ENCODE measurements at regions not wholly inside any gene's neighbourhood (a gene's known extent, or its start where the extent isn't known, plus 50 kb on each side); places are given as distances from the start of the nearest gene placed in this dataset.

DNA sequence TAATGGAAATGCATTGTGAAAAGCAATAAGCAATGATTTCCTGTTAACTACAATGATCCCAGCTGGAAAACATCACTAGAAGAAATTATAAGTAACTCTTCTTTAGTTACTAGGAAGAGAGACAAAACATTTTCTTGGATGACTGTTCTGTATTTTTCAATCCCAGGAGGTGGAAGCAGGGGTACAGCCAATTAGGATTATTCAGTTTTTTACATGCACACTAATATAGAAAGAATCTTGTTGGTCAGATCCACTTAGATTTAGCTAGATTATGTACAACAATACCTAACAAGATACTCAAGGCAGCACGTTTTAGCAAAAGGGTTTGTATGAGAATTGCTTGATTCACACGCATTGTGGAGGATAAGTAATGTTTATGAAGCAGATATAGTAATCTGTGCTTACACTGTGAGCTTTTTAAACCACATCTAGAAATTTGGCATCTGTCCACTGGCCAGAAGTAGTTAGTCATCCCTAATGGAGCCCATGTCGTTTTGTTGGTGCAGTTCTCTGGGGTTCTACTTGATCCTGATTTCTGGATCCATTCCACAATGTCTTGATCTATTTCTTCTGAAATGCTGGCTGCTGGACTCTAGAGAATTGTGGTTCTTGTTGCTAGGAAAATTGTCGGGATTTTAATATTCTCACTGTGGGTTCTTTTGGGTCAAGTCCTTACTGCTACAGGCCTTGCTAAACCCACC, 199.7 kb downstream of the ADCYAP1 start:
- TF ChIP-seq CTCF (IDR thresholded peaks at IDR 0.05; ENCODE audit: low read depth, low read length, missing input control) (no peak), EGR1 (IDR thresholded peaks at IDR 0.05; ENCODE audit: low read depth in 2 of 2) (no peak), YY1 (IDR thresholded peaks at IDR 0.05) (no peak), RXRA (IDR thresholded peaks at IDR 0.05) (no peak), TAF1 (conservative IDR thresholded peaks at IDR 0.05) (no peak), RAD21 (IDR thresholded peaks at IDR 0.05) (no peak), SP1 (IDR thresholded peaks at IDR 0.05) (no peak), ATF3 (IDR thresholded peaks at IDR 0.05) (no peak)
- TF ChIP-seq, protein P1, sequence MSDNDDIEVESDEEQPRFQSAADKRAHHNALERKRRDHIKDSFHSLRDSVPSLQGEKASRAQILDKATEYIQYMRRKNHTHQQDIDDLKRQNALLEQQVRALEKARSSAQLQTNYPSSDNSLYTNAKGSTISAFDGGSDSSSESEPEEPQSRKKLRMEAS (IDR thresholded peaks at IDR 0.05) = no peak
- TF ChIP-seq, protein P2, sequence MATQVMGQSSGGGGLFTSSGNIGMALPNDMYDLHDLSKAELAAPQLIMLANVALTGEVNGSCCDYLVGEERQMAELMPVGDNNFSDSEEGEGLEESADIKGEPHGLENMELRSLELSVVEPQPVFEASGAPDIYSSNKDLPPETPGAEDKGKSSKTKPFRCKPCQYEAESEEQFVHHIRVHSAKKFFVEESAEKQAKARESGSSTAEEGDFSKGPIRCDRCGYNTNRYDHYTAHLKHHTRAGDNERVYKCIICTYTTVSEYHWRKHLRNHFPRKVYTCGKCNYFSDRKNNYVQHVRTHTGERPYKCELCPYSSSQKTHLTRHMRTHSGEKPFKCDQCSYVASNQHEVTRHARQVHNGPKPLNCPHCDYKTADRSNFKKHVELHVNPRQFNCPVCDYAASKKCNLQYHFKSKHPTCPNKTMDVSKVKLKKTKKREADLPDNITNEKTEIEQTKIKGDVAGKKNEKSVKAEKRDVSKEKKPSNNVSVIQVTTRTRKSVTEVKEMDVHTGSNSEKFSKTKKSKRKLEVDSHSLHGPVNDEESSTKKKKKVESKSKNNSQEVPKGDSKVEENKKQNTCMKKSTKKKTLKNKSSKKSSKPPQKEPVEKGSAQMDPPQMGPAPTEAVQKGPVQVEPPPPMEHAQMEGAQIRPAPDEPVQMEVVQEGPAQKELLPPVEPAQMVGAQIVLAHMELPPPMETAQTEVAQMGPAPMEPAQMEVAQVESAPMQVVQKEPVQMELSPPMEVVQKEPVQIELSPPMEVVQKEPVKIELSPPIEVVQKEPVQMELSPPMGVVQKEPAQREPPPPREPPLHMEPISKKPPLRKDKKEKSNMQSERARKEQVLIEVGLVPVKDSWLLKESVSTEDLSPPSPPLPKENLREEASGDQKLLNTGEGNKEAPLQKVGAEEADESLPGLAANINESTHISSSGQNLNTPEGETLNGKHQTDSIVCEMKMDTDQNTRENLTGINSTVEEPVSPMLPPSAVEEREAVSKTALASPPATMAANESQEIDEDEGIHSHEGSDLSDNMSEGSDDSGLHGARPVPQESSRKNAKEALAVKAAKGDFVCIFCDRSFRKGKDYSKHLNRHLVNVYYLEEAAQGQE (IDR thresholded peaks at IDR 0.05) = no peak
